Fibroblast of lung (primary cell): ENCODE measurements at regions not wholly inside any gene's neighbourhood (a gene's known extent, or its start where the extent isn't known, plus 50 kb on each side); places are given as distances from the start of the nearest gene placed in this dataset.

Experiments used
- EZH2 ChIP-seq: IDR thresholded peaks from 2 replicates; pipeline ENCODE4 v1.5.1; 2012; ENCODE audit warnings: low read length, control low read depth, mild to moderate bottlenecking; ENCODE audit errors: missing control alignments
- TF ChIP-seq, protein P1 (sequence below), 2 donors: IDR thresholded peaks in 1 of 2; conservative IDR thresholded peaks in 1 of 2; 1 replicate in 1 of 2; 2 replicates in 1 of 2; pipeline ENCODE4 v1.5.1; 2011 to 2012; ENCODE audit warnings: low read length in 2 of 2, control low read depth in 1 of 2, inconsistent platforms in 1 of 2, low read depth in 1 of 2, mild to moderate bottlenecking in 1 of 2

GRCh38 chr10:57468894-57469432 lies 798.7 kb downstream of the IPMK start:
- TF ChIP-seq, protein P1, sequence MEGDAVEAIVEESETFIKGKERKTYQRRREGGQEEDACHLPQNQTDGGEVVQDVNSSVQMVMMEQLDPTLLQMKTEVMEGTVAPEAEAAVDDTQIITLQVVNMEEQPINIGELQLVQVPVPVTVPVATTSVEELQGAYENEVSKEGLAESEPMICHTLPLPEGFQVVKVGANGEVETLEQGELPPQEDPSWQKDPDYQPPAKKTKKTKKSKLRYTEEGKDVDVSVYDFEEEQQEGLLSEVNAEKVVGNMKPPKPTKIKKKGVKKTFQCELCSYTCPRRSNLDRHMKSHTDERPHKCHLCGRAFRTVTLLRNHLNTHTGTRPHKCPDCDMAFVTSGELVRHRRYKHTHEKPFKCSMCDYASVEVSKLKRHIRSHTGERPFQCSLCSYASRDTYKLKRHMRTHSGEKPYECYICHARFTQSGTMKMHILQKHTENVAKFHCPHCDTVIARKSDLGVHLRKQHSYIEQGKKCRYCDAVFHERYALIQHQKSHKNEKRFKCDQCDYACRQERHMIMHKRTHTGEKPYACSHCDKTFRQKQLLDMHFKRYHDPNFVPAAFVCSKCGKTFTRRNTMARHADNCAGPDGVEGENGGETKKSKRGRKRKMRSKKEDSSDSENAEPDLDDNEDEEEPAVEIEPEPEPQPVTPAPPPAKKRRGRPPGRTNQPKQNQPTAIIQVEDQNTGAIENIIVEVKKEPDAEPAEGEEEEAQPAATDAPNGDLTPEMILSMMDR (conservative IDR thresholded peaks at IDR 0.05 in 1 of 2, IDR thresholded peaks at IDR 0.05 in 1 of 2; ENCODE audit: low read depth in 1 of 2, low read length in 2 of 2): no peak
- no peak for TF ChIP-seq EZH2
